GM12865 (cell line): ENCODE measurements at regions not wholly inside any gene's neighbourhood (a gene's known extent, or its start where the extent isn't known, plus 50 kb on each side); places are given as distances from the start of the nearest gene placed in this dataset.

Experiments used
- DNase-seq: peaks from one replicate; pipeline ENCODE4 v3.0.0; 2010; ENCODE audit warnings: low read depth
- H3K4me3 ChIP-seq: 2 replicates; pipeline ENCODE4 v1.5.1; 2011; ENCODE audit warnings: mild to moderate bottlenecking, low read depth, low read length, control low read depth
- TF ChIP-seq, protein P1 (sequence below): IDR thresholded peaks from 2 replicates; pipeline ENCODE4 v1.5.1; 2011; ENCODE audit warnings: low read length, control low read depth, low read depth, inconsistent platforms; ENCODE audit not compliant: insufficient read depth; ENCODE audit errors: missing control alignments

DNA sequence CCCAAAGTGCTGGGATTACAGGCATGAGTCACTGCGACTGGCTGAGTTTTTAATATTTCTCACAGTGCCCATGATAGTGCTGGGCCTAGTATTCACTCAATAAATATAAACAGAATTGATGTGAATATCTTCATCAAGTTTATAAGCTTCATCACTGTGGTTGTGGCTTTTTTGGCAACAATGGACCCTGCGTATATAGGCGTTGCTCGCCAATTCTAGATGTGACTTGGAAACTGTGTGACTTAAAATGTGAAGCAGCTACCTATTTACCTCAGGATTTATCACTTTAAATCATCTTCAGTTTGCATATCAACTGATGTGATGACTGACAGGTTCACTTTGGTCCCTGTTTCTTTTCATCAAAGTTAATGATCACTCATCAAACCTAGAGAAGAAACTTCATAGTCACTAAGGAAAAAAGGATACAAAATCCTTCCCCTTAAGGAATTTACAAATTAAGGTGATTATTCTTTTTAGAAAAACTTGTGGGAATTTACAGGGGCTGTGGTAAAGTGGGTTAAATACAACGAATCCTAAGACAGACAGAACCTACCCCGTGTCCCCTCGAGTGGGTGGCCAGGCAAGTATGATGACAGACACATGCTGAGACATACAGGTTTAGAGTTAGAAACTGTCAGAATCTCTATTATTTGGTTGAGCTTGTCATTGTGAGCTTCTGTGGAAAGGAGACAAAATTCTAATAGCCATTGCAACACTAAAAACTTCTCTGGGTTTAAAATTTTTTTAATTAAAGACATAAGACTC is 101.3 kb downstream of the AKAP11 start:
- TF ChIP-seq, protein P1, sequence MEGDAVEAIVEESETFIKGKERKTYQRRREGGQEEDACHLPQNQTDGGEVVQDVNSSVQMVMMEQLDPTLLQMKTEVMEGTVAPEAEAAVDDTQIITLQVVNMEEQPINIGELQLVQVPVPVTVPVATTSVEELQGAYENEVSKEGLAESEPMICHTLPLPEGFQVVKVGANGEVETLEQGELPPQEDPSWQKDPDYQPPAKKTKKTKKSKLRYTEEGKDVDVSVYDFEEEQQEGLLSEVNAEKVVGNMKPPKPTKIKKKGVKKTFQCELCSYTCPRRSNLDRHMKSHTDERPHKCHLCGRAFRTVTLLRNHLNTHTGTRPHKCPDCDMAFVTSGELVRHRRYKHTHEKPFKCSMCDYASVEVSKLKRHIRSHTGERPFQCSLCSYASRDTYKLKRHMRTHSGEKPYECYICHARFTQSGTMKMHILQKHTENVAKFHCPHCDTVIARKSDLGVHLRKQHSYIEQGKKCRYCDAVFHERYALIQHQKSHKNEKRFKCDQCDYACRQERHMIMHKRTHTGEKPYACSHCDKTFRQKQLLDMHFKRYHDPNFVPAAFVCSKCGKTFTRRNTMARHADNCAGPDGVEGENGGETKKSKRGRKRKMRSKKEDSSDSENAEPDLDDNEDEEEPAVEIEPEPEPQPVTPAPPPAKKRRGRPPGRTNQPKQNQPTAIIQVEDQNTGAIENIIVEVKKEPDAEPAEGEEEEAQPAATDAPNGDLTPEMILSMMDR: no peak
- DNase-seq: no peak
- H3K4me3 ChIP-seq: no peak overlapping the region

GRCh38 chr13:42375663-42376062 is 103.7 kb downstream of the AKAP11 start:
- H3K4me3 ChIP-seq: no peak overlapping the region
- no peak for DNase-seq
- TF ChIP-seq, protein P1: no peak

GRCh38 chr13:42377640-42378382 is 105.9 kb downstream of the AKAP11 start:
- peak; percentile 98 for DNase-seq
- TF ChIP-seq, protein P1: no peak
- H3K4me3 ChIP-seq: peak overlapping the region; percentile 0

DNA sequence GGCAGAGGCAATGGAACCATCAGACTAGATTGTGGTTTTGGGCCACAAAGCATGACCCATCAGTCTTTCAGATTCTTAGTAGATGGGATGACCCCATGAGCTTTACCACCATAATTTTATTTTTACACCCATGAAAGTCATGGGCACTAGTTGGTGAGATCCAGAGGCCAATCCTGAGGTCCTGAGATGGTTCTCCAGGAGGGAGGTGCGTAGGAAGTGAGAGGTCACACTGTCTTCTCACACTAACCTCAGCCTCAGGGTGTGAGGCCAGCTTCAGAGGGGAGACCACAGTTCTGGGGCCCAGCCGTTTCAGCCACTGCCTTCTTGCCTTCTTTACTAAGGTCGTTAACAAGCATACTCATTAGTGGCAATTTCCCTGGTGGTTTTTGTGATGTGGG is 106.4 kb downstream of the AKAP11 start:
- DNase-seq: peak; percentile 91
- H3K4me3 ChIP-seq: peak overlapping the region; percentile 0

GRCh38 chr13:42379241-42379640 is 107.3 kb downstream of the AKAP11 start:
- DNase-seq: no peak
- TF ChIP-seq, protein P1: no peak
- peak overlapping the region; percentile 0; the same call in 1 of the 2 replicates for H3K4me3 ChIP-seq

More for the DNA sequence above, 106.4 kb downstream of the AKAP11 start:
- TF ChIP-seq, protein P1: no peak

GRCh38 chr13:42380420-42381164 is 108.6 kb downstream of the AKAP11 start:
- TF ChIP-seq, protein P1: no peak
- DNase-seq: peak; percentile 87
- H3K4me3 ChIP-seq: peak overlapping the region; percentile 35
